K562 (cell line): ENCODE measurements at regions not wholly inside any gene's neighbourhood (a gene's known extent, or its start where the extent isn't known, plus 50 kb on each side); places are given as distances from the start of the nearest gene placed in this dataset.

Experiments
- CBFB ChIP-seq: sonication (generic); formaldehyde crosslinking; IDR thresholded peaks from 2 replicates; pipeline ENCODE4 v1.4.0; 2020; ENCODE audit warnings: mild to moderate bottlenecking, missing genetic modification reagents
- CBX2 ChIP-seq: fragments of 200-600 bp; sonication (generic); IDR thresholded peaks from one replicate; pipeline ENCODE4 v1.6.1; 2012; ENCODE audit warnings: mild to moderate bottlenecking, low read length, inconsistent platforms; ENCODE audit not compliant: insufficient read depth, poor library complexity, severe bottlenecking
- FOXP4 ChIP-seq: sonication (generic); formaldehyde crosslinking; IDR thresholded peaks from 2 replicates; pipeline ENCODE4 v1.8.0; 2022; ENCODE audit warnings: mild to moderate bottlenecking, missing genetic modification reagents, borderline replicate concordance
- POLR2AphosphoS5 ChIP-seq: IDR thresholded peaks from 2 replicates; pipeline ENCODE4 v1.6.1; 2011; ENCODE audit warnings: mild to moderate bottlenecking, low read depth, low read length, moderate library complexity; ENCODE audit not compliant: control insufficient read depth, insufficient read depth
- SOX6 ChIP-seq: fragments of 450-650 bp; IDR thresholded peaks from 2 replicates; pipeline ENCODE4 v1.6.1; 2014; ENCODE audit warnings: mild to moderate bottlenecking
- TARDBP ChIP-seq: fragments of 450-650 bp; IDR thresholded peaks from 2 replicates; pipeline ENCODE4 v1.6.1; 2016
- THRB ChIP-seq: fragments of 450-650 bp; formaldehyde crosslinking; conservative IDR thresholded peaks from 2 replicates; pipeline ENCODE4 v1.4.0; 2022; ENCODE audit warnings: mild to moderate bottlenecking, missing genetic modification characterization
- YY1 ChIP-seq, 3 experiments: IDR thresholded peaks; 2 replicates each; pipeline ENCODE4 v1.6.1; 2011; ENCODE audit warnings: low read length in 2 of 3, mild to moderate bottlenecking in 2 of 3, moderate library complexity in 2 of 3, borderline replicate concordance in 1 of 3, control low read depth in 1 of 3, low read depth in 1 of 3; ENCODE audit not compliant: insufficient read depth in 3 of 3, insufficient replicate concordance in 2 of 3, control insufficient read depth in 1 of 3, insufficient read length in 1 of 3; ENCODE audit errors: extremely low read depth in 1 of 3
- ZNF12 ChIP-seq: sonication (generic); formaldehyde crosslinking; IDR thresholded peaks from 2 replicates; pipeline ENCODE4 v1.4.0; 2020; ENCODE audit warnings: mild to moderate bottlenecking, missing genetic modification reagents
- TF ChIP-seq, protein P1 (sequence below), 3 experiments: IDR thresholded peaks in 2 of 3; conservative IDR thresholded peaks in 1 of 3; 2 replicates each; pipeline ENCODE4 v1.5.1; 2011 to 2012; ENCODE audit warnings: low read length in 3 of 3, mild to moderate bottlenecking in 3 of 3, control low read depth in 2 of 3, improper control_type of control experiment in 1 of 3, inconsistent platforms in 1 of 3, low read depth in 1 of 3, mixed read lengths in 1 of 3, moderate library complexity in 1 of 3; ENCODE audit not compliant: insufficient read depth in 2 of 3
- TF ChIP-seq, protein P2 (sequence below): fragments of 250-450 bp; sonication (Bioruptor Pico); IDR thresholded peaks from 2 replicates; pipeline ENCODE4 v1.4.0; 2020; ENCODE audit warnings: mild to moderate bottlenecking, moderate library complexity

GRCh38 chr1:162939035-162939434 is 78.1 kb upstream of the CCDC190 start:
- TF ChIP-seq, protein P1, sequence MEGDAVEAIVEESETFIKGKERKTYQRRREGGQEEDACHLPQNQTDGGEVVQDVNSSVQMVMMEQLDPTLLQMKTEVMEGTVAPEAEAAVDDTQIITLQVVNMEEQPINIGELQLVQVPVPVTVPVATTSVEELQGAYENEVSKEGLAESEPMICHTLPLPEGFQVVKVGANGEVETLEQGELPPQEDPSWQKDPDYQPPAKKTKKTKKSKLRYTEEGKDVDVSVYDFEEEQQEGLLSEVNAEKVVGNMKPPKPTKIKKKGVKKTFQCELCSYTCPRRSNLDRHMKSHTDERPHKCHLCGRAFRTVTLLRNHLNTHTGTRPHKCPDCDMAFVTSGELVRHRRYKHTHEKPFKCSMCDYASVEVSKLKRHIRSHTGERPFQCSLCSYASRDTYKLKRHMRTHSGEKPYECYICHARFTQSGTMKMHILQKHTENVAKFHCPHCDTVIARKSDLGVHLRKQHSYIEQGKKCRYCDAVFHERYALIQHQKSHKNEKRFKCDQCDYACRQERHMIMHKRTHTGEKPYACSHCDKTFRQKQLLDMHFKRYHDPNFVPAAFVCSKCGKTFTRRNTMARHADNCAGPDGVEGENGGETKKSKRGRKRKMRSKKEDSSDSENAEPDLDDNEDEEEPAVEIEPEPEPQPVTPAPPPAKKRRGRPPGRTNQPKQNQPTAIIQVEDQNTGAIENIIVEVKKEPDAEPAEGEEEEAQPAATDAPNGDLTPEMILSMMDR (IDR thresholded peaks at IDR 0.05 in 2 of 3, conservative IDR thresholded peaks at IDR 0.05 in 1 of 3; ENCODE audit: insufficient read depth in 2 of 3, low read depth in 1 of 3, low read length in 3 of 3), result peak in 2 of 3 experiments; percentile 30 to 34; a peak in 2 of 6 replicates
- TF ChIP-seq, protein P2, sequence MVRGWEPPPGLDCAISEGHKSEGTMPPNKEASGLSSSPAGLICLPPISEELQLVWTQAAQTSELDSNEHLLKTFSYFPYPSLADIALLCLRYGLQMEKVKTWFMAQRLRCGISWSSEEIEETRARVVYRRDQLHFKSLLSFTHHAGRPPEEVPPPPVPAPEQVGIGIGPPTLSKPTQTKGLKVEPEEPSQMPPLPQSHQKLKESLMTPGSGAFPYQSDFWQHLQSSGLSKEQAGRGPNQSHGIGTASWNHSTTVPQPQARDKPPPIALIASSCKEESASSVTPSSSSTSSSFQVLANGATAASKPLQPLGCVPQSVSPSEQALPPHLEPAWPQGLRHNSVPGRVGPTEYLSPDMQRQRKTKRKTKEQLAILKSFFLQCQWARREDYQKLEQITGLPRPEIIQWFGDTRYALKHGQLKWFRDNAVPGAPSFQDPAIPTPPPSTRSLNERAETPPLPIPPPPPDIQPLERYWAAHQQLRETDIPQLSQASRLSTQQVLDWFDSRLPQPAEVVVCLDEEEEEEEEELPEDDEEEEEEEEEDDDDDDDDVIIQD (CRISPR knock-in tag), result no peak
- TF ChIP-seq SOX6, result no peak
- no peak for TF ChIP-seq FOXP4 (CRISPR knock-in tag)
- no peak for TF ChIP-seq TARDBP
- no peak for TF ChIP-seq POLR2AphosphoS5
- no peak for TF ChIP-seq THRB (CRISPR knock-in tag)
- TF ChIP-seq CBFB (CRISPR knock-in tag), result no peak
- TF ChIP-seq ZNF12 (CRISPR knock-in tag), result no peak
- no peak for TF ChIP-seq CBX2
- no peak for TF ChIP-seq YY1 (IDR thresholded peaks at IDR 0.05; ENCODE audit: borderline replicate concordance in 1 of 3, control insufficient read depth in 1 of 3, extremely low read depth in 1 of 3, insufficient read depth in 3 of 3, insufficient read length in 1 of 3, insufficient replicate concordance in 2 of 3, low read depth in 1 of 3, low read length in 2 of 3)
